ENCODE measurements at regions not wholly inside any gene's neighbourhood (a gene's known extent, or its start where the extent isn't known, plus 50 kb on each side); places are given as distances from the start of the nearest gene placed in this dataset.

DNA sequence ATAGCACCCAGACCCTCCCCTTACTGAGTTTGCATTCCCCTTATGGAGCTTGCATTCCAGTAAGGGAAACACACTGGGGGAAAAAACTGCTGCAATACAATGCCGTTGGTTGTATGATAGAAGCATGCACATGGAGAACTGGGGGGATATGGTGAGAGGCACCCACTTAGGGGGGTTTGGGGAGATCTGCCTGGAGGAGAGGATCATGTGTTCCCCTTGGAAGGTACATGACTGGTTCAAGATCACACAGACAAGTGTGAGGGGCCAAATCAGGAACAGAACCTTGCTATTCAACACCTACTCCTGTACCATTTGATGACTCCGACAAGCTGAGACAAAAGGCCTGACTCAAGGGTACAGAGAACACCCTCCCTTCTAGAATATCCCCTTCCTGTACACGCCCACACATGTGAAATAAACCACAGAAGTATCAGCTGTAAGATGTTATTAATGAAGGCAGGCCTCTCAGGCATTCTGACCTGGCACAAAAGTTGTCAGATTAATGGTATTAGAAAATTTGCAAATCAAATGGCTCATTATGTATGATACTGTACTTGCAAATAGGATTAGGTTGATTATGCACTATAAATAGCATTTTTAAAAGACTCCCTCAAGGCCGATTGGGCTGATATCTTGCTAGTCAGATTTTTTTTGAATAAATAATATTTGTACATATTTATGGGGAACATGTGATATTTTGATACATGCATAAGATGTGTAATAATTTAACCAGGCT, 122.2 kb downstream of the NPY start:
- no peak overlapping the region for H3K4me3 ChIP-seq (ENCODE audit: low read length)

DNA sequence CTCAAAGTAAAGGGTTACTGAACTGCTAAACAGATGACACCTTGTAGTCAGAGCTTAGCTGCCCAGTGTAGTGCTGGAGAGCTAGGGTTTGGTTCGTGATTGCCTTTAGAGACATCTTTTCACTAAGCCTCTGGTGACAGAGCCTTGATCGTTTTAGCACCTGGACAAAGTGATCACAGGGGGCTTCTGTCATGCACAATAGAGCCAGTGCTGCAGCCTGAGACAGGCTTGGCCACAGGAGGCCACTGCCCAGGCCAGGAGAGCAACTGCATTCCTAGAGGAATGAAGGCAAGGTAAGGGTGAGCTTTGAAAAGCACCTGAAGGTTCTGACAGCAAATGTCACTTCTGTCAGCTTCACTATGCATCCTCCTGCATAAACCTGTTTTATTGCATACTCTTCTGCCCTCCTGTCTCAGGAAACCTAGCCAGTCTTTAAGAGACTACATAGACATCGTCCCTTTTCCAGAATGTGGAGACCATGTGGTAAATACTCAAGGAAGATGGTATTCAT, 122.9 kb downstream of the NPY start:
- TF ChIP-seq ZNF274 (IDR thresholded peaks at IDR 0.05; ENCODE audit: low read depth, low read length), result no peak
- H3K4me3 ChIP-seq (ENCODE audit: low read length), result no peak overlapping the region

More for the DNA sequence above, 122.2 kb downstream of the NPY start:
- no peak for TF ChIP-seq ZNF274 (IDR thresholded peaks at IDR 0.05; ENCODE audit: low read depth, low read length)

DNA sequence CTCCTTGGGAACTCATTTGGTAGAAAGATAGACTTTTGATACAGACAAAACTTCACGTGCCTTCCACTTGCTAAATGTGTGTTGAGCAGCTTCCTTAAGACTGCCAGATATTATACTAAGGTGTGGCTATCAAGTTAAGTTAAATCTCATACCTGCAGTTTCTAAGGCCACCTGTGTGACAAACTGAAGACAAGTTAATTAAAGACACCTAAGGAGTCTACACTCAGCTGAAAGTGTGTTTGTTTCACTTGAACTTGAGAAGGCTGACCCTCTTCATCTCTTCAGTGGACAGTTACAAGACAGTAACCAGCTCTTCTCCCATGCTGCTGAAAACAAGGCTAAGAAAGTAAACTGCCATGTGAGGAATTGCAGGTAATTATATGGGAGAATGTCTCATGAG, 124.0 kb downstream of the NPY start:
- no peak for TF ChIP-seq ZNF274 (IDR thresholded peaks at IDR 0.05; ENCODE audit: low read depth, low read length)
- H3K4me3 ChIP-seq (ENCODE audit: low read length), result no peak overlapping the region

DNA sequence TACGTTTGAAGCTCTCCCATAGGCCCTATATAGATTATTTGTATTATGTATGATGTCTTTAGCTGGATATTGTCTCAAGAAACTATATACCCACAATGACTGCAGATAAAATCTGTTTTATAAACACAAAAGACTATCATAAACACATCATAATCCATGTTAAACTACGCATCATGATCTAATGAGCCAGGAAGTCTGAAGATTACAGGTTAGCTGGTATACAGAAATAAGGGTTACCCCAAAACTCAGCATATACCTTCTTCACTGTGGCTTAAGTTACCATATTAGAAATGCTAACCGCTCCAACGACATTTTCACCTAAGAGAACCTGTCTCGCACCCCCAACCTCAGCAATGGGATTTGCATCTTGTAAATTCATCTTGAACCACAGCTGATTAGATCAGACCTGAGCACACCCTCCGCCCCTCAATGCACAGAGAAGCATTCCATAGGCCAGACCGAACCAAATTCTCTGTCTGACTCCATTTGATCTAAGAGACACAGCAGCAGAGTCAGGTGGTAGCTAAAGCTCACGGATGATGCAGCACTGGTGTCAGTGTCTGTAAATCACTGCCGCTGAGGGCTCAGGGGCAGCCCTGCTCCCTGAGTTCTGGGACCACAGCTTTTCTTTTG, 124.9 kb downstream of the NPY start:
- TF ChIP-seq ZNF274 (IDR thresholded peaks at IDR 0.05; ENCODE audit: low read depth, low read length), result no peak
- H3K4me3 ChIP-seq (ENCODE audit: low read length), result no peak overlapping the region

DNA sequence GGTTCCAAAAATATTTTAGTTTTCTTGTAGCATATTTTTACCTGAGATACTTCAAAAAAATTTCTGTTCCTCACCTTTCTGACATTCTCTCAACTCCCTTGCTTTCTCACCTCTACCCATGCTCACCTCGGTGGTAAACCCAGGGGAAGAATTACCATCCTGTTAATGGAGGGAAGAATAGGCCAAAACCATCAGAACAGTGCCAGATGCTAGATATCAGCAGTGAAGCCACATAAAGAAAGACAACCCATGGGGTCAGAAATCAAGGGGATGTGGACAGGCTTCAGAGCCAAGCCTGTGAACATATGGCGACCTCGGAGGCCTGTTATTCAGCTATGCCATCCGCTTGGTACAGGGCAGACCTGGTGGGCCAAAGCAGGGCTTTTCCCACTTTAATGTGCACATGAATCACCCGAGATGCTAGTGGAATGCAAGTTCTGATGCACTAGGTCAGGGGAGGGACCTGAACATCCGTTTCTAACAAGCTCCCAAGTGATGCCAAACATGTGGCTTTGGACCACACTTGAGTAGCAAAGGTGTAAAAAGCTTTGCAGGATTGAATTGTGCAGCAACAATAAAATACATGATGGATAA, 125.5 kb downstream of the NPY start:
- no peak for TF ChIP-seq ZNF274 (IDR thresholded peaks at IDR 0.05; ENCODE audit: low read depth, low read length)

DNA sequence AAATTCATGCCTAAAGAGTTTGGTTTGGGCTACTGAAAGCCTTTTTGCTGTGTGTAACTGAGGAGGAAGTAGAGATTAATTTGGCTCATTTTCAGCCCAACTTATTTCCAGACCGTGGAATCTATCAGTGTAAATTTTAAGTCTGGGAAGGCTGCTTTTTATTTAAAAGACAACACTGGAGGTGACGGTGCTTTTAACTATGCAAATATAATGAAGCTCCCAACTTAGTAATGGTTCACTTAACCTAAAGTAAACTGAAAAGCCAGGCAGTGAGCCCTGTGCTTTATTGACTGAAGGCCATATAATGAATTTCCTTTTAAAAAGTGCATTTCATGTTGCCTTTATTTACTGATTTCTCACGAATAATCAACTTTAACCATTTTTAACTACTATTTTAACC, 127.2 kb downstream of the NPY start:
- TF ChIP-seq ZNF274 (IDR thresholded peaks at IDR 0.05; ENCODE audit: low read depth, low read length), result no peak
- H3K4me3 ChIP-seq (ENCODE audit: low read length), result no peak overlapping the region

More for the DNA sequence above, 125.5 kb downstream of the NPY start:
- H3K4me3 ChIP-seq (ENCODE audit: low read length), result no peak overlapping the region

DNA sequence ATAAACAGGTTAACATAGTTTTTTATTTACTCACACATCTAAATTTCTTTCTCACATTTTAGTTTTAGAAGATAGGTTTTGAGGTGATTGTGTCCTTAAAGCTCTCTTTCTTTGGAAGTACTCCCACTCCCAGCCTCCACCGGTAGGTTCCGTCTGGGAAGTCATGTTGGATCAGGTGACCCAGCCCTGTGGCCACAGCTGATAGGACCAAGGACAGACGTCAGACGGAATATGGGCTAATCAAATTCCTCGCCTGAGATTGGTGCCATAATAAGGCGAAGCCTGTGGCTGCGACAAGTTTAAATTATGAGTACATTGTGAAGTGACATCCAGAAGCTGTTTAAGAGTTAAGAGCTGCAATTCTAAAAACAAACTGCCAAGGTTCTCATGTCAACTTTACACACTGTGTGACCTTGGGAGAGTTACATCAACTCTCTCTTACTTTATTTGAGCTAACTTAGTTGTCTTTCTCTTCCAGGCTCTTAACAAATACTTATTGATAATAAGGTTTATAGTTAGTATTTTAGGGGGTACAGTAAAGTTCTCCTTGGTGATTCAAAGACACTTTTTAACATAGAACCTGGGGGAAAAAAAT, 133.6 kb downstream of the NPY start:
- H3K4me3 ChIP-seq (ENCODE audit: low read length), result no peak overlapping the region
- TF ChIP-seq ZNF274 (IDR thresholded peaks at IDR 0.05; ENCODE audit: low read depth, low read length), result no peak

DNA sequence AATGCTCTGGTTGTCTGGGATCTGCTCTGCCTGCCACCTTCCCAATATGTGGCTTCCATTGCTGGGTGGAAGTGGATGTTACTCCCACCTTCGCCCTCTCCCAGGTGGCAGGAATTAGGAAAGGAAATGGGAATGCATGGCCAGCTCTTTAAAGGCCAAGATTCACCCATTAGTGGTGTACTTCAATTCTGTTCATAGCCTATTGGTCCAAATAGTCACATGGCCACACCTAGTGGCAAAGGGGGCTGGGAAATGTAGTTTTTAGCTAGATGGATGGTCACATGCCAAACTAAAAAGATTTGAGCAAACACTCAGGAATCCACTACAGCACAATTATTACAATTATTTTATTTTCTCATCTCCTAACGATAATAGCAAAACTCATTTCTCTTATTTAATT, 135.1 kb downstream of the NPY start:
- no peak overlapping the region for H3K4me3 ChIP-seq (ENCODE audit: low read length)
- no peak for TF ChIP-seq ZNF274 (IDR thresholded peaks at IDR 0.05; ENCODE audit: low read depth, low read length)

DNA sequence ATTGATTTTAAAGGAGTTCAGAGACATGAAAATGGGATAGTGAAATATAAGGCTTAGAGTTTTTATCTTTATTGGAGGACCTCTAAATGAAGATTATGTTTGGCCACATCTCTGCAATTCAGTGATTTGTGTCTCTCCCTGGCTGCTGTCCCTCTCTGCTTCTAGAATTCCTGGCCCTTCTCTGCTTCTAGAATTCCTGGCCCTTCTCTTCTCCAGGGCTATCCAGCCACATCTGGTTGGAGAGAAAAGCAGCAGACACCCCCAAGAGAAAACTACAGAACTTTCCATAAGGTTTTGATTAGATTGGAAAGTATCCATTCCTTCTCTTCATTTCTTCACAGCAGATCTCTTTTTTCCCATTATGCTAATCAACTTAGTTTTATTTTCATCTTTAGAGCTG, 135.5 kb downstream of the NPY start:
- no peak overlapping the region for H3K4me3 ChIP-seq (ENCODE audit: low read length)
- no peak for TF ChIP-seq ZNF274 (IDR thresholded peaks at IDR 0.05; ENCODE audit: low read depth, low read length)

DNA sequence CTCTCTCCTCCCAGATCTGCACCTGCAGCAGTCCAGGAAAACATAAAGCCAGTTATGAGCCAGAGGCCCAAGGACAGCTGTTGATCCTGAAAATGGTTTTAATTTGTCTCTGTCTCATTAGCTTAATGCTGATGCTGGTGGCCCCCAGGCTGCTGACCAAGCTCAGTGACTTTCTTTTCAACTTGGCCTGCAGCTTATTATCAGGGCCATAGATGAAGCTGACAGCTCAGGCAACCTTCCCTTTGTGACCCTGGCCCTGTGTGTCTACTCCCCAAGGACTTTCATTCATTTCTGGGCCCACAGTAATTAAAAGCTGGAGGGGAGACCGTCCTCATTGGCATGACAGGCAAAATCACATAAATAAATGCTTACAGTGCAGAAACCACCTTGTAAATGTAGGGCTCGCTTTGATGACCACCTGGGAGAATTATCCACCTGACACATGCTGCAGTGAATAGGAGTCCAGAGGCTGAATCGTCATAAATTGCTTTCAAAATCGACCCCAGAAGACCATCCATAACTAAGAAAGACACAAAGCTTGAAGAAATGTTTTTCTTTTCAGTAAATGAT, 138.5 kb downstream of the NPY start:
- TF ChIP-seq ZNF274 (IDR thresholded peaks at IDR 0.05; ENCODE audit: low read depth, low read length), result no peak
- no peak overlapping the region for H3K4me3 ChIP-seq (ENCODE audit: low read length)

DNA sequence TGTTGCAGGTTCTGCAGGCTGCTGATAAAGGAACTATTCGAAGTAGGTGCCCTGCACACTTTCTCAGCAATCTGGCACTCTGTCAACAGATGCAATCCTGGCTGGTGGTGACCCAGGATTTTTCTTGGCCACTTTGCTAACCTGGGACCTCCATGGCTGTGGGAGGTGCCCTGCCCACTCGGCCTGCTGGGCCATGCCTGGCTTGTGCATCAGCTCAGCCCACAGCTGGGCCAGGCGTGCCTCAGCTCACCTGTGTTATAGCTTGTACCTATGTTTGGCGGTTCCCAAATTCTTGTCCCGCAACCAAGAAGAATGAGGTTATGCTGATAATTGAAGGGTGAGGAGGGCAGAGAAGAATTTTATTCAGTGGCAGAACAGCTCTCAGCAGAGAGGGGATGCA, 141.7 kb downstream of the NPY start:
- H3K4me3 ChIP-seq (ENCODE audit: low read length), result no peak overlapping the region
- TF ChIP-seq ZNF274 (IDR thresholded peaks at IDR 0.05; ENCODE audit: low read depth, low read length), result no peak

DNA sequence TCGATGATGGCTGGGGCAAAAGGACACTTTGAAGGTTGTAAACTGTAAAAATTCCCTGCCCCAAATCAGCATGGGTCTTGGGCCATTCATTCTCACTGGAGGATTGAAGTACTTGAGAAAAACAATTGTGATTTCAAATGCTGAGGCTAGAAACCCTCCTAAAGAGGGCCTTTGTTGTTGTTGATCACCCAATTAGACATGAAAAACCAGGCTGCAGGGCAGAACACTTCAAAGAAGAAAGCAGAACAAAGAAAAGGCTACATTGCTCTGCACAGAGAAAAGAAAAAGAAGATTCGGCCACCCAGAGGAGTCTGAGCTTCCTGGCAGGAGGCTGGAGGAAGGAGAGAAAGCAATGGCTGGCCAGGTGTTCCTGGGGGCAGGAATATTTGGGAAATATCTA, 143.1 kb downstream of the NPY start:
- no peak overlapping the region for H3K4me3 ChIP-seq (ENCODE audit: low read length)
- no peak for TF ChIP-seq ZNF274 (IDR thresholded peaks at IDR 0.05; ENCODE audit: low read depth, low read length)

DNA sequence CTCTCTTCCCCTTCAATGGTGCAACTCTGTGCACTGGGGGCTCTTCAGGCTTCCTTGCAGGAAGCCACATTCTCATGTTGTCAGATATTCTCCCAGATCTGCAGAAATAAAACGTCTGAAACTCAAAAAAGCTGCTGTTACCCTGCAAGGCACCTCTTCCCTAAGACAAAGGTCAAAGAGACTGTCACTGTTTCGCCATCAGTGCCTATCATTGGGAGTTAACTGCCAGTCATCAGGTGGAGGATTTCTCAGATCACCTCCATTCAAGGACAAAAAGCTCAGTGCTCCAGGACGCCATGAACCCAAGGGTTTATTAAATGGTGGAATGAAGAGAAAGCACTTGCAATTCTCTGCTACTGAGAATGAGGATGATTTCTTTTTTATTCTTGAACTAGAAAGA, 144.6 kb upstream of the PALS2 start:
- no peak overlapping the region for H3K4me3 ChIP-seq (ENCODE audit: low read length)
- no peak for TF ChIP-seq ZNF274 (IDR thresholded peaks at IDR 0.05; ENCODE audit: low read depth, low read length)

DNA sequence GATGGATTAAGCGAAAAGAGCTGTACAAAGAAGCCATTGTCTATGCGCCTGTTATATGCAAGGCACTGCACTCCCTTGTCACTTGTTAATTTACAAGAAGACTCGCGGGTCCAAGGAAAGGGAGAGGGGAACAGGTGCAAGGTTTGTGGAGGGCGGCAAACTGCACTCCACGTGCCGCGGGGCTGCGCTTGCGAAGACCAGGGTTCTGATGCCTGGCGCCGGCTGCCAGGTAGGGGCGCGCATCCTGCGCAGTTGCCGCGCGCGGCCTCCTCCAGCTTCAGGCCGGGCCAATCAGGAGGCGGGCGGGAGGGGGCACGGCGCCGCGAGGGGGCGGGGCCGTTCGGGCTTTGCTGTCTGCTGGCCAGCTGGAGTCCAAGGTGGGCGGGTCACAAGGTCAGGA, 140.6 kb upstream of the PALS2 start:
- TF ChIP-seq ZNF274 (IDR thresholded peaks at IDR 0.05; ENCODE audit: low read depth, low read length), result no peak
- H3K4me3 ChIP-seq (ENCODE audit: low read length), result no peak overlapping the region

Measured in GM08714 (cell line).